Caco-2 (cell line): ENCODE measurements at regions not wholly inside any gene's neighbourhood (a gene's known extent, or its start where the extent isn't known, plus 50 kb on each side); places are given as distances from the start of the nearest gene placed in this dataset.
A peak's percentile ranks its signal among the peaks of the same experiment; 100 is the strongest.

Experiments
- BruUV-seq: library from RNA; stranded (reverse); fragments of 400-500 nt; replicated peaks from 2 replicates; lab custom pipeline; 2021; lab: Mats Ljungman, UMichigan
- CTCF ChIA-PET: fragments of 300-600 bp; sonication (Branson Sonifier 250); formaldehyde crosslinking; loops from one replicate; lab custom pipeline; 2022; ENCODE audit warnings: antibody characterized with exemption; lab: Charles Lee
- POLR2A ChIA-PET: fragments of 300-600 bp; sonication (Branson Sonifier 250); formaldehyde crosslinking; loops from one replicate; lab custom pipeline; 2022; ENCODE audit warnings: antibody characterized with exemption; lab: Charles Lee
- DNase-seq, 2 experiments: peaks; one replicate each; pipeline versions ENCODE4 v3.0.0 to v3.0.0-alpha.2; 2020 to 2022
- H3K27me3 ChIP-seq: replicated peaks from 2 replicates; pipeline ENCODE4 v1.6.0; 2011; ENCODE audit warnings: low read length; ENCODE audit not compliant: control insufficient read depth, insufficient read depth
- H3K36me3 ChIP-seq: 2 replicates; pipeline ENCODE4 v1.5.1; 2011; ENCODE audit warnings: low read length; ENCODE audit not compliant: control insufficient read depth, insufficient read depth
- H3K4me1 ChIP-seq: fragments of 250-450 bp; sonication (Bioruptor Pico); 2 replicates; pipeline ENCODE4 v1.5.1; 2020; ENCODE audit warnings: mild to moderate bottlenecking
- H3K4me3 ChIP-seq: 2 replicates; pipeline ENCODE4 v1.5.1; 2011; ENCODE audit warnings: low read depth, mild to moderate bottlenecking, control low read depth, low read length
- H3K9me3 ChIP-seq: fragments of 250-450 bp; sonication (Bioruptor Pico); 2 replicates; pipeline ENCODE4 v1.5.1; 2020; ENCODE audit warnings: mild to moderate bottlenecking, moderate library complexity
- H3K27ac Mint-ChIP-seq: one replicate; pipeline ENCODE4 v1.8.0; 2022; ENCODE audit warnings: mixed read lengths; ENCODE audit not compliant: unreplicated experiment
- H3K27me3 Mint-ChIP-seq: one replicate; pipeline ENCODE4 v1.8.0; 2022; ENCODE audit warnings: mixed read lengths; ENCODE audit not compliant: insufficient read depth, unreplicated experiment
- H3K36me3 Mint-ChIP-seq: one replicate; pipeline ENCODE4 v1.8.0; 2022; ENCODE audit warnings: mild to moderate bottlenecking, mixed read lengths; ENCODE audit not compliant: insufficient read depth, unreplicated experiment
- H3K4me1 Mint-ChIP-seq: one replicate; pipeline ENCODE4 v1.8.0; 2022; ENCODE audit warnings: low read depth, mixed read lengths; ENCODE audit not compliant: unreplicated experiment
- H3K4me3 Mint-ChIP-seq: one replicate; pipeline ENCODE4 v1.8.0; 2022; ENCODE audit warnings: mild to moderate bottlenecking, moderate library complexity, mixed read lengths; ENCODE audit not compliant: unreplicated experiment
- H3K9me3 Mint-ChIP-seq: one replicate; pipeline ENCODE4 v1.8.0; 2022; ENCODE audit warnings: mixed read lengths; ENCODE audit not compliant: unreplicated experiment
- intact Hi-C: fragments of 100-400 bp; cut with micrococcal nuclease; formaldehyde crosslinking; loops from one replicate; pipeline ENCODE4 v1.10.0; 2022; ENCODE audit not compliant: unreplicated experiment
- TF ChIP-seq, protein P1 (sequence below), 2 experiments: fragments of 200-600 bp in 1 of 2; IDR thresholded peaks; 1 replicate in 1 of 2; 2 replicates in 1 of 2; pipeline versions ENCODE4 v1.5.1 to v1.8.0; 2011 to 2022; ENCODE audit warnings: antibody characterized with exemption in 1 of 2, control low read depth in 1 of 2, inconsistent platforms in 1 of 2, low read depth in 1 of 2, low read length in 1 of 2, mild to moderate bottlenecking in 1 of 2, moderate library complexity in 1 of 2; ENCODE audit not compliant: insufficient read depth in 1 of 2, severe bottlenecking in 1 of 2, unreplicated experiment in 1 of 2

DNA sequence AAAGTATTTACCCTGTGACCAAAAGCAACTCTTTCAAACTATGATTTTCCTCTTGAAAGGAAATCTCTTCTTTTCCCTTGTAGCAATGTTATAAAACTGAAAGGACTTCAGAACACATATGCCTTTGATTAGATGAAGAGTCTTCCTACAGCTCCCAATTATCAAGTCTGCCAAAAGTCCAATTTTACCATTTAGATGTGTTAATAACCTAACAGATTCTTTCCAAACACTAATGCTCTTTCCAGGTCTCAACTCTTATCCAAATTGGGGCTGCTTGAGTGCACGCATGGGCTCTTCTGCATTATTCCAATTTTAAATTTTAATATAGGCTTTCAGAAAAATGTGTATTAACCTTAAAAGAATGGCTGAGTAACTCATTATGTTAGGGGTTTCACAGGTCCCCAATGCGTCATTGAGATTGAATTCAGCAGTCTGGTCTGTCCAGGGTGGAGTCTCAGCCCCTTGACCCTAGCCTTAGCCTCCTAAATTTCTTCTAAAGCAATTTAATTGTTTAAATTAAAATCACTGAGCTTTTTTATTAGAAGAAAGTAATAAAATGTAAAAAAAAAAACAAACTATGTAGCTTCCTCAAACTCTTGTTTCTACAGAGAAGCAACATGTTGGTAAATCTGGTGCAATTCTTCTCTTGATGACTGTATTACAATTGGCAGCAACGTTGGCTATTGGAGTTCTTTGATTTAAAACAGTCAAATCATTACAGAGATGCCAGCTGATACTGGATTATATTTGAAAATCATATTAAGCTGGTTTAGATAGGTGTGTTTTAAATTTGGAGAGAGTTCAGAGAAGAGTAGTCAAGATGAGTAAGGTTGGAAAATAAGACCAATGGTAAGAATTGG, 170.4 kb downstream of the DKK1 start:
- intact Hi-C loops, result loop anchor here (5.0 kb wide), 1 partner anchor 243 kb away; no protein-coding TSS in a partner anchor
- BruUV-seq, result no TSS peak
- H3K27ac Mint-ChIP-seq, result no peak overlapping the region
- peaks cover 27% of the 10 kb centered on the region for H3K4me1 ChIP-seq
- no peak for DNase-seq
- no peaks in the 10 kb centered on the region for H3K27me3 ChIP-seq
- H3K36me3 ChIP-seq, result no peaks in the 10 kb centered on the region
- peaks cover 36% of the 10 kb centered on the region for H3K4me1 Mint-ChIP-seq
- H3K4me3 Mint-ChIP-seq, result no peak overlapping the region
- CTCF ChIA-PET, result interaction anchor here (0.6 to 1.1 kb wide), 2 partner anchors 171 to 681 kb away, joined by 3 read pairs; partner anchors contain the start of gene DKK1
- no peak overlapping the region for H3K4me3 ChIP-seq
- H3K9me3 Mint-ChIP-seq, result peaks cover 11% of the 10 kb centered on the region
- TF ChIP-seq, protein P1, sequence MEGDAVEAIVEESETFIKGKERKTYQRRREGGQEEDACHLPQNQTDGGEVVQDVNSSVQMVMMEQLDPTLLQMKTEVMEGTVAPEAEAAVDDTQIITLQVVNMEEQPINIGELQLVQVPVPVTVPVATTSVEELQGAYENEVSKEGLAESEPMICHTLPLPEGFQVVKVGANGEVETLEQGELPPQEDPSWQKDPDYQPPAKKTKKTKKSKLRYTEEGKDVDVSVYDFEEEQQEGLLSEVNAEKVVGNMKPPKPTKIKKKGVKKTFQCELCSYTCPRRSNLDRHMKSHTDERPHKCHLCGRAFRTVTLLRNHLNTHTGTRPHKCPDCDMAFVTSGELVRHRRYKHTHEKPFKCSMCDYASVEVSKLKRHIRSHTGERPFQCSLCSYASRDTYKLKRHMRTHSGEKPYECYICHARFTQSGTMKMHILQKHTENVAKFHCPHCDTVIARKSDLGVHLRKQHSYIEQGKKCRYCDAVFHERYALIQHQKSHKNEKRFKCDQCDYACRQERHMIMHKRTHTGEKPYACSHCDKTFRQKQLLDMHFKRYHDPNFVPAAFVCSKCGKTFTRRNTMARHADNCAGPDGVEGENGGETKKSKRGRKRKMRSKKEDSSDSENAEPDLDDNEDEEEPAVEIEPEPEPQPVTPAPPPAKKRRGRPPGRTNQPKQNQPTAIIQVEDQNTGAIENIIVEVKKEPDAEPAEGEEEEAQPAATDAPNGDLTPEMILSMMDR (IDR thresholded peaks at IDR 0.05; ENCODE audit: insufficient read depth in 1 of 2, low read depth in 1 of 2, low read length in 1 of 2, severe bottlenecking in 1 of 2, unreplicated experiment in 1 of 2), result no peak
- no peaks in the 10 kb centered on the region for H3K9me3 ChIP-seq
- no peaks in the 10 kb centered on the region for H3K36me3 Mint-ChIP-seq
- POLR2A ChIA-PET, result no interaction called here
- H3K27me3 Mint-ChIP-seq, result no peaks in the 10 kb centered on the region

DNA sequence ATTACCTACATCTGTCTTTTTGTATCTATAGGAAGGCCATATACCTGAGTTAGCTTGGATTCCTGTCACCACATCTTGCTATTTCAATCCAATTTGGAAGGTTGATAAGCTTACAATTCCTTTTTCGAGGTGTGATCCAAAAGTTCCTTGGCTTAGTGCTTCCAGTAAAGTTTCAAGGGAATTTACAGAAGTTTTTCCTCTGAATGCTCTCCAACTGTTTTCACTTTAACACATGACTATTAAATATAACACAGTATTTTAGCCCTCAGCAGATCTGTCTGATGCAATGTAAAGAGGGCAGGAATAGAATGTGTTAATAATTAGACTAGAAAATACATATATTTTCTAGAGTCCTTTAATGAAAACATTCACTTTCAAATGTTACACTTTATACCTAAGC, 171.4 kb downstream of the DKK1 start:
- H3K4me1 ChIP-seq, result peaks cover 27% of the 10 kb centered on the region
- no peak for DNase-seq
- Mint-ChIP-seq H3K36me3 (no peaks in the 10 kb centered on the region), H3K27me3 (no peaks in the 10 kb centered on the region), H3K27ac (no peak overlapping the region), H3K9me3 (peaks cover 11% of the 10 kb centered on the region), H3K4me3 (no peak overlapping the region), H3K4me1 (peaks cover 36% of the 10 kb centered on the region)
- intact Hi-C loops, result loop anchor here (5.0 kb wide), 1 partner anchor 242 kb away; no protein-coding TSS in a partner anchor
- H3K9me3 ChIP-seq, result no peaks in the 10 kb centered on the region
- CTCF ChIA-PET, result interaction anchor here (4.2 kb wide), 1 partner anchor 178 kb away, joined by 68 read pairs; no protein-coding TSS in a partner anchor
- no peaks in the 10 kb centered on the region for H3K36me3 ChIP-seq
- BruUV-seq, result no TSS peak
- POLR2A ChIA-PET, result no interaction called here
- H3K27me3 ChIP-seq, result no peaks in the 10 kb centered on the region
- no peak overlapping the region for H3K4me3 ChIP-seq
- TF ChIP-seq, protein P1 (IDR thresholded peaks at IDR 0.05; ENCODE audit: insufficient read depth in 1 of 2, low read depth in 1 of 2, low read length in 1 of 2, severe bottlenecking in 1 of 2, unreplicated experiment in 1 of 2), result no peak

DNA sequence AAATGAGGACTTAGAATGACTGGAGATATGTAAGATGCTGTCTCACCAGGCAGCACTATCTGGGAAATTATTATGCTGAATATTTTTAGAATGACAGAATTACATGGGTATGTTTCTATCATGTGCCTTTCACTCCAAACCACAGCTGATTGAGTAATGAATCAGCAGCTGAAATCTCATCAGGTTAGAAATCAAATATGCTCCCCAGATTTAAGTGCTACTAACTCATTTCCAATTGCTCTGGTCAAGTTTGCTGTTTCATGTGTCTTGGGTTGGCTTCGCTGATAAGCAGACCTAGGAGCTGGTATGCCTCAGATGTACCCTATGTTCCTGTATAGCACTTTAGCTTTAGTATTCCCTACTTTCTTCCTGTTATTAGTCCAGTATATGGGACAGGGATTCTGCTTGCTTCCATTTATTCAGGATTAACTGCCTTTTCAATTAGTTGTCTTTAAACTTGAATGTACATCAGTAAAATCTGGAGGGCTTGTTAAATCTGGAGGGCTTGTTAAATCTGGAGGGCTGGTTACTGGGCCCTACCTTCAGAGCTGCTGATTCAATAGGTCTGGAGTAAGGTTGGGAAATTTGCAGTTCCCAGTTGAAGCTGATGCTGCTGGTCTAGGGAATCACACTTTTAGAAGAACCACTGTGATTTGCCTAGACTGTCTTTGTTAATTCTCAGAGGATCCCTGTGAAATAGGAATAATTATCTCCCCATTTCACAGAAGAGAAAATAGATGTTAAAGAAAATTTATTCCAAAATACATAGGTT, 172.9 kb downstream of the DKK1 start:
- Mint-ChIP-seq H3K27me3 (no peaks in the 10 kb centered on the region), H3K27ac (peak overlapping the region; percentile 39), H3K4me1 (peaks cover 36% of the 10 kb centered on the region), H3K9me3 (peaks cover 11% of the 10 kb centered on the region), H3K4me3 (no peak overlapping the region), H3K36me3 (no peaks in the 10 kb centered on the region)
- no peak for DNase-seq
- TF ChIP-seq, protein P1 (IDR thresholded peaks at IDR 0.05; ENCODE audit: insufficient read depth in 1 of 2, low read depth in 1 of 2, low read length in 1 of 2, severe bottlenecking in 1 of 2, unreplicated experiment in 1 of 2), result no peak
- intact Hi-C loops, result loop anchor here (5.0 kb wide), 1 partner anchor 240 kb away; no protein-coding TSS in a partner anchor
- ChIA-PET CTCF (interaction anchor here (0.6 to 4.2 kb wide), 5 partner anchors 10 to 179 kb away, joined by 3 to 68 read pairs (median 3); partner anchors contain the start of gene DKK1), POLR2A (interaction anchor here (1.9 kb wide), 1 partner anchor 173 kb away, joined by 6 read pairs; the partner anchor contains the start of gene DKK1)
- no peaks in the 10 kb centered on the region for H3K27me3 ChIP-seq
- peaks cover 27% of the 10 kb centered on the region for H3K4me1 ChIP-seq
- no peak overlapping the region for H3K4me3 ChIP-seq
- H3K9me3 ChIP-seq, result no peaks in the 10 kb centered on the region
- no TSS peak for BruUV-seq
- H3K36me3 ChIP-seq, result no peaks in the 10 kb centered on the region
